Kidney epithelial cell (primary cell): ENCODE measurements at regions not wholly inside any gene's neighbourhood (a gene's known extent, or its start where the extent isn't known, plus 50 kb on each side); places are given as distances from the start of the nearest gene placed in this dataset.

Experiments
- DNase-seq: peaks from one replicate; pipeline ENCODE4 v3.0.0-alpha.2; 2010; ENCODE audit warnings: low read depth
- H3K27me3 ChIP-seq: 2 replicates; pipeline ENCODE4 v1.6.0; 2011; ENCODE audit warnings: low read length; ENCODE audit not compliant: control insufficient read depth, insufficient read depth
- H3K36me3 ChIP-seq: 2 replicates; pipeline ENCODE4 v1.5.1; 2011; ENCODE audit warnings: low read length; ENCODE audit not compliant: control insufficient read depth, insufficient read depth
- H3K4me3 ChIP-seq: 2 replicates; pipeline ENCODE4 v1.5.1; 2011; ENCODE audit warnings: low read depth, mild to moderate bottlenecking, control low read depth, low read length
- CTCF ChIP-seq: IDR thresholded peaks from 2 replicates; pipeline ENCODE4 v1.5.1; 2011; ENCODE audit warnings: mild to moderate bottlenecking, moderate library complexity, low read length, control low read depth, inconsistent platforms; ENCODE audit not compliant: insufficient read depth, poor library complexity, severe bottlenecking

GRCh38 chr14:61630399-61631044, 64.8 kb upstream of the HIF1A start:
- no peaks in the 10 kb centered on the region for H3K27me3 ChIP-seq
- no peak overlapping the region for H3K4me3 ChIP-seq
- no peak for TF ChIP-seq CTCF
- DNase-seq, result no peak
- no peaks in the 10 kb centered on the region for H3K36me3 ChIP-seq

- DNase-seq, result no peak
- Histone ChIP-seq H3K27me3 (no peaks in the 10 kb centered on the region), H3K36me3 (no peaks in the 10 kb centered on the region), H3K4me3 (no peak overlapping the region)
- no peak for TF ChIP-seq CTCF
Observed at GRCh38 chr14:61631045-61631687, 64.1 kb upstream of the HIF1A start.

DNA sequence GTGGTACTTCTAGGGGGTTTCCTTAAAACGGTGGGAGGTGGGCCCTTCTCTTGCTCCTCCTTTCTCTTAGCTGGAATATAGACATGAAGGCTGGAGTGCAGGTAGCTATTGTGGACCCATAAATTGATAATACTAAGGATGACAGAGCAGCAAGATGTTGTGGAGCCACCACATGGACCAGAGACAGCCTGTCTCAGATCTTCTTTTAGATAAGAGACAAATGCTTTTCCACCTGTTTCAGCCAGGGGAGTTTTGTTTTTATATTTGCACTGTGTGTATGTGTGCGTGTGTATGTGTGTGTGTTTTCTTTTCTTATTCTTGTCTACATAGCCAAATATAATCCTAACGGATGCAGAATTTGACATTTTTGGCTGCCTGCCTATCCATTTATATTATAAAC, 62.9 kb upstream of the HIF1A start:
- Histone ChIP-seq H3K27me3 (no peaks in the 10 kb centered on the region), H3K36me3 (no peaks in the 10 kb centered on the region), H3K4me3 (no peak overlapping the region)
- no peak for TF ChIP-seq CTCF
- DNase-seq, result no peak

- Histone ChIP-seq H3K27me3 (no peaks in the 10 kb centered on the region), H3K4me3 (no peak overlapping the region), H3K36me3 (no peaks in the 10 kb centered on the region)
- DNase-seq, result no peak
- no peak for TF ChIP-seq CTCF
Observed at GRCh38 chr14:61632807-61633206, 62.5 kb upstream of the HIF1A start.

- no peak for TF ChIP-seq CTCF
- DNase-seq, result no peak
- H3K27me3 ChIP-seq, result no peaks in the 10 kb centered on the region
- no peak overlapping the region for H3K4me3 ChIP-seq
- no peaks in the 10 kb centered on the region for H3K36me3 ChIP-seq
Observed at GRCh38 chr14:61636291-61636690, 59.0 kb upstream of the HIF1A start.

GRCh38 chr14:61636779-61637178, 58.5 kb upstream of the HIF1A start:
- H3K27me3 ChIP-seq, result no peaks in the 10 kb centered on the region
- H3K4me3 ChIP-seq, result no peak overlapping the region
- no peak for DNase-seq
- TF ChIP-seq CTCF, result no peak
- no peaks in the 10 kb centered on the region for H3K36me3 ChIP-seq
